HCT116 (cell line): ENCODE measurements at regions not wholly inside any gene's neighbourhood (a gene's known extent, or its start where the extent isn't known, plus 50 kb on each side); places are given as distances from the start of the nearest gene placed in this dataset.

ENCODE experiments used
- ATAC-seq: fragments of 200-7000 bp; cut with Tn5 transposase; 2 replicates; pipeline ENCODE4 v1.9.1; 2020; ENCODE audit warnings: mild to moderate bottlenecking, moderate library complexity
- BruUV-seq: library from RNA; stranded (reverse); fragments of 400-500 nt; replicated peaks from 2 replicates; lab custom pipeline; 2021; lab: Mats Ljungman, UMichigan
- CTCF ChIA-PET: fragments of 300-600 bp; sonication (Branson Sonifier 250); formaldehyde crosslinking; loops from one replicate; lab custom pipeline; 2021; ENCODE audit warnings: antibody characterized with exemption; lab: Charles Lee
- POLR2A ChIA-PET: fragments of 300-600, 350-600 bp; sonication (Branson Sonifier 250); formaldehyde crosslinking; loops from one replicate; lab custom pipeline; 2021; ENCODE audit warnings: antibody characterized with exemption; lab: Charles Lee
- RAD21 ChIA-PET, 2 experiments: fragments of 300-600 bp; sonication (Branson Sonifier 250); formaldehyde crosslinking; loops; one replicate each; lab custom pipeline; 2023; ENCODE audit warnings: low total read pairs in 2 of 2; ENCODE audit not compliant: uncharacterized antibody in 2 of 2, unreplicated experiment in 2 of 2, low non-redundant PET in 1 of 2; lab: Charles Lee
- DNase-seq: peaks from one replicate; pipeline ENCODE4 v3.0.0-alpha.2; 2010; ENCODE audit warnings: low read depth, low spot score
- H2AFZ ChIP-seq: fragments of 200-600 bp; shearing (Covaris generic), sonication (generic); 2 replicates; pipeline ENCODE4 v1.6.1; 2017; ENCODE audit warnings: low read depth, mixed run types, mixed read lengths, antibody characterized with exemption, low read length; ENCODE audit not compliant: poor library complexity, severe bottlenecking
- H3K27ac ChIP-seq: 2 replicates; pipeline ENCODE4 v1.5.1; 2012; ENCODE audit warnings: low read depth, low read length
- H3K27me3 ChIP-seq: fragments of 200-600 bp; sonication (generic); 2 replicates; pipeline ENCODE4 v1.6.1; 2016; ENCODE audit warnings: mixed run types, low read length, mixed read lengths; ENCODE audit not compliant: insufficient read depth
- H3K36me3 ChIP-seq, 2 experiments: fragments of 200-500 bp in 1 of 2; fragments of 200-600 bp in 1 of 2; sonication (Bioruptor generic) in 1 of 2; sonication (generic) in 1 of 2; 2 replicates each; pipeline versions ENCODE4 v1.5.1 to v1.6.1; 2014 to 2016; ENCODE audit warnings: low read length in 2 of 2, inconsistent platforms in 1 of 2, mixed read lengths in 1 of 2, mixed run types in 1 of 2; ENCODE audit not compliant: insufficient read depth in 2 of 2, control insufficient read depth in 1 of 2
- H3K4me1 ChIP-seq, 2 experiments: fragments of 200-600 bp in 1 of 2; sonication (generic) in 1 of 2; 2 replicates each; pipeline versions ENCODE4 v1.5.1 to v1.6.1; 2012 to 2017; ENCODE audit warnings: low read length in 2 of 2, inconsistent platforms in 1 of 2, mild to moderate bottlenecking in 1 of 2, mixed read lengths in 1 of 2, mixed run types in 1 of 2, moderate library complexity in 1 of 2; ENCODE audit not compliant: insufficient read depth in 2 of 2, control insufficient read depth in 1 of 2
- H3K4me2 ChIP-seq: fragments of 200-600 bp; sonication (generic); 2 replicates; pipeline ENCODE4 v1.6.1; 2017; ENCODE audit warnings: mixed run types, low read length, mixed read lengths
- H3K4me3 ChIP-seq, 2 experiments: fragments of 200-600 bp in 1 of 2; sonication (generic) in 1 of 2; replicated peaks in 1 of 2; 2 replicates each; pipeline ENCODE4 v1.5.1; 2011 to 2016; ENCODE audit warnings: low read length in 2 of 2, control low read depth in 1 of 2, low read depth in 1 of 2, mild to moderate bottlenecking in 1 of 2, mixed read lengths in 1 of 2, mixed run types in 1 of 2
- H3K79me2 ChIP-seq: fragments of 200-600 bp; sonication (generic); 2 replicates; pipeline ENCODE4 v1.6.1; 2017; ENCODE audit warnings: mild to moderate bottlenecking, mixed run types, low read length, moderate library complexity, mixed read lengths; ENCODE audit not compliant: insufficient read depth
- H3K9ac ChIP-seq: fragments of 200-600 bp; sonication (generic); 2 replicates; pipeline ENCODE4 v1.6.1; 2016; ENCODE audit warnings: low read length, mixed read lengths
- H3K9me2 ChIP-seq: fragments of 200-600 bp; sonication (generic), shearing (Covaris generic); 2 replicates; pipeline ENCODE4 v1.6.1; 2017; ENCODE audit warnings: mixed run types, mild to moderate bottlenecking, moderate library complexity; ENCODE audit not compliant: insufficient read depth
- H3K9me3 ChIP-seq, 2 experiments: fragments of 200-500 bp in 1 of 2; fragments of 200-600 bp in 1 of 2; sonication (Bioruptor generic) in 1 of 2; sonication (generic) in 1 of 2; 2 replicates each; pipeline ENCODE4 v1.6.1; 2014 to 2017; ENCODE audit warnings: low read length in 2 of 2, mixed read lengths in 2 of 2, inconsistent platforms in 1 of 2, low read depth in 1 of 2, mild to moderate bottlenecking in 1 of 2, mixed run types in 1 of 2, moderate library complexity in 1 of 2; ENCODE audit not compliant: control insufficient read depth in 1 of 2, insufficient read depth in 1 of 2
- H4K20me1 ChIP-seq: fragments of 200-600 bp; sonication (generic), shearing (Covaris generic); 2 replicates; pipeline ENCODE4 v1.6.1; 2017; ENCODE audit warnings: mixed run types, mild to moderate bottlenecking, moderate library complexity; ENCODE audit not compliant: insufficient read depth
- CBX3 ChIP-seq: IDR thresholded peaks from 2 replicates; pipeline ENCODE4 v1.6.1; 2012; ENCODE audit warnings: low read depth
- CTCF ChIP-seq, 3 experiments: fragments of 200-600 bp in 1 of 3; sonication (generic) in 1 of 3; IDR thresholded peaks in 2 of 3; conservative IDR thresholded peaks in 1 of 3; 2 replicates each; pipeline ENCODE4 v1.5.1; 2012 to 2017; ENCODE audit warnings: low read depth in 2 of 3, low read length in 2 of 3, antibody characterized with exemption in 1 of 3, borderline replicate concordance in 1 of 3, control low read depth in 1 of 3, mild to moderate bottlenecking in 1 of 3, mixed read lengths in 1 of 3, mixed run types in 1 of 3, moderate library complexity in 1 of 3; ENCODE audit not compliant: insufficient read depth in 1 of 3
- EGR1 ChIP-seq: IDR thresholded peaks from 2 replicates; pipeline ENCODE4 v1.6.1; 2012; ENCODE audit warnings: low read depth
- ELF1 ChIP-seq: IDR thresholded peaks from 2 replicates; pipeline ENCODE4 v1.6.1; 2012; ENCODE audit warnings: low read depth, borderline replicate concordance
- EZH2phosphoT487 ChIP-seq: fragments of 200-600 bp; IDR thresholded peaks from 2 replicates; pipeline ENCODE4 v1.6.1; 2018; ENCODE audit warnings: antibody characterized with exemption, borderline replicate concordance
- FOSL1 ChIP-seq: IDR thresholded peaks from 2 replicates; pipeline ENCODE4 v1.6.1; 2012; ENCODE audit warnings: low read depth
- RAD21 ChIP-seq: IDR thresholded peaks from 2 replicates; pipeline ENCODE4 v1.6.1; 2012; ENCODE audit warnings: low read depth, mild to moderate bottlenecking
- SIN3A ChIP-seq: IDR thresholded peaks from 2 replicates; pipeline ENCODE4 v1.6.1; 2012; ENCODE audit warnings: low read depth
- SP1 ChIP-seq: IDR thresholded peaks from 2 replicates; pipeline ENCODE4 v1.6.1; 2012; ENCODE audit warnings: low read depth
- TCF7L2 ChIP-seq: IDR thresholded peaks from 2 replicates; pipeline ENCODE4 v1.7.0; 2011; ENCODE audit warnings: borderline replicate concordance, inconsistent platforms; ENCODE audit not compliant: insufficient read depth, insufficient read length; ENCODE audit errors: extremely low read depth
- YY1 ChIP-seq: IDR thresholded peaks from 2 replicates; pipeline ENCODE4 v1.6.1; 2011; ENCODE audit warnings: low read length, low read depth, moderate library complexity, mild to moderate bottlenecking; ENCODE audit not compliant: insufficient replicate concordance; ENCODE audit errors: extremely low read depth
- ZFX ChIP-seq: fragments of 450-650 bp; IDR thresholded peaks from 2 replicates; pipeline ENCODE4 v1.6.1; 2017
- ZNF274 ChIP-seq: fragments of 200-500 bp; sonication (Bioruptor generic); IDR thresholded peaks from 2 replicates; pipeline ENCODE4 v1.6.1; 2014; ENCODE audit warnings: mild to moderate bottlenecking, low read depth, low read length, inconsistent platforms
- intact Hi-C: fragments of 100-400 bp; cut with micrococcal nuclease; formaldehyde crosslinking; loops from 2 replicates; pipeline ENCODE4 v1.10.0; 2022
- TF ChIP-seq, protein P1 (sequence below): IDR thresholded peaks from 2 replicates; pipeline ENCODE4 v1.6.1; 2012
- TF ChIP-seq, protein P2 (sequence below): IDR thresholded peaks from 2 replicates; pipeline ENCODE4 v1.6.1; 2012; ENCODE audit warnings: low read depth

- Histone ChIP-seq H3K9ac (no peak overlapping the region), H3K36me3 (no peaks in the 10 kb centered on the region), H3K27me3 (no peaks in the 10 kb centered on the region), H3K79me2 (no peaks in the 10 kb centered on the region), H3K9me3 (no peaks in the 10 kb centered on the region), H2AFZ (no peak overlapping the region), H3K4me3 (no peak overlapping the region)
- intact Hi-C loops = no loop called here
- CTCF ChIA-PET = no interaction called here
- DNase-seq (no peak), ATAC-seq (no peak)
- POLR2A ChIA-PET = no interaction called here
- TF ChIP-seq SP1 = no peak
- TF ChIP-seq YY1 = no peak
- TF ChIP-seq ELF1 = no peak
- TF ChIP-seq SIN3A = no peak
- TF ChIP-seq CTCF (IDR thresholded peaks at IDR 0.05 in 2 of 3, conservative IDR thresholded peaks at IDR 0.05 in 1 of 3; ENCODE audit: borderline replicate concordance in 1 of 3, insufficient read depth in 1 of 3, low read depth in 2 of 3, low read length in 2 of 3) = no peak
- no peak for TF ChIP-seq EZH2phosphoT487
- no peak for TF ChIP-seq RAD21
- TF ChIP-seq EGR1 = no peak
- TF ChIP-seq, protein P1, sequence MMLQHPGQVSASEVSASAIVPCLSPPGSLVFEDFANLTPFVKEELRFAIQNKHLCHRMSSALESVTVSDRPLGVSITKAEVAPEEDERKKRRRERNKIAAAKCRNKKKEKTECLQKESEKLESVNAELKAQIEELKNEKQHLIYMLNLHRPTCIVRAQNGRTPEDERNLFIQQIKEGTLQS = no peak
- no peak for TF ChIP-seq ZFX
- no peak for TF ChIP-seq FOSL1
- no peak for TF ChIP-seq TCF7L2
- TF ChIP-seq, protein P2, sequence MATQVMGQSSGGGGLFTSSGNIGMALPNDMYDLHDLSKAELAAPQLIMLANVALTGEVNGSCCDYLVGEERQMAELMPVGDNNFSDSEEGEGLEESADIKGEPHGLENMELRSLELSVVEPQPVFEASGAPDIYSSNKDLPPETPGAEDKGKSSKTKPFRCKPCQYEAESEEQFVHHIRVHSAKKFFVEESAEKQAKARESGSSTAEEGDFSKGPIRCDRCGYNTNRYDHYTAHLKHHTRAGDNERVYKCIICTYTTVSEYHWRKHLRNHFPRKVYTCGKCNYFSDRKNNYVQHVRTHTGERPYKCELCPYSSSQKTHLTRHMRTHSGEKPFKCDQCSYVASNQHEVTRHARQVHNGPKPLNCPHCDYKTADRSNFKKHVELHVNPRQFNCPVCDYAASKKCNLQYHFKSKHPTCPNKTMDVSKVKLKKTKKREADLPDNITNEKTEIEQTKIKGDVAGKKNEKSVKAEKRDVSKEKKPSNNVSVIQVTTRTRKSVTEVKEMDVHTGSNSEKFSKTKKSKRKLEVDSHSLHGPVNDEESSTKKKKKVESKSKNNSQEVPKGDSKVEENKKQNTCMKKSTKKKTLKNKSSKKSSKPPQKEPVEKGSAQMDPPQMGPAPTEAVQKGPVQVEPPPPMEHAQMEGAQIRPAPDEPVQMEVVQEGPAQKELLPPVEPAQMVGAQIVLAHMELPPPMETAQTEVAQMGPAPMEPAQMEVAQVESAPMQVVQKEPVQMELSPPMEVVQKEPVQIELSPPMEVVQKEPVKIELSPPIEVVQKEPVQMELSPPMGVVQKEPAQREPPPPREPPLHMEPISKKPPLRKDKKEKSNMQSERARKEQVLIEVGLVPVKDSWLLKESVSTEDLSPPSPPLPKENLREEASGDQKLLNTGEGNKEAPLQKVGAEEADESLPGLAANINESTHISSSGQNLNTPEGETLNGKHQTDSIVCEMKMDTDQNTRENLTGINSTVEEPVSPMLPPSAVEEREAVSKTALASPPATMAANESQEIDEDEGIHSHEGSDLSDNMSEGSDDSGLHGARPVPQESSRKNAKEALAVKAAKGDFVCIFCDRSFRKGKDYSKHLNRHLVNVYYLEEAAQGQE = no peak
- no peak for TF ChIP-seq CBX3
- TF ChIP-seq ZNF274 = no peak
- TF ChIP-seq, all 23 proteins: peak for 0
- Histone ChIP-seq H4K20me1 (no peaks in the 10 kb centered on the region), H3K27ac (no peak overlapping the region), H3K9me2 (no peaks in the 10 kb centered on the region), H3K4me2 (no peak overlapping the region), H3K4me1 (no peaks in the 10 kb centered on the region)
- RAD21 ChIA-PET = no interaction called here
- BruUV-seq = no TSS peak
Measured at GRCh38 chr4:145414841-145415240, 66.8 kb upstream of the SMAD1 start.
